K562 (cell line): ENCODE measurements at regions not wholly inside any gene's neighbourhood (a gene's known extent, or its start where the extent isn't known, plus 50 kb on each side); places are given as distances from the start of the nearest gene placed in this dataset.
"Not testable (repeated sequence)": the region's sequence is repeated elsewhere in the genome, so short reads cannot be mapped to it uniquely, and the experiment has no call there.

Experiments used
- ATAC-seq: fragments of 200-7000 bp; cut with Tn5 transposase; 3 replicates; pipeline ENCODE4 v1.9.1; 2020; ENCODE audit warnings: moderate library complexity
- BruUV-seq: library from RNA; stranded (reverse); fragments of 400-500 nt; replicated peaks from 2 replicates; lab custom pipeline; 2021; lab: Mats Ljungman, UMichigan
- CTCF ChIA-PET: fragments of 300-600 bp; formaldehyde crosslinking; extraction: SDS; loops from one replicate; lab custom pipeline; 2021; ENCODE audit warnings: low intra/inter-chr PET ratio; lab: Yijun Ruan, JAX
- POLR2A ChIA-PET: fragments of 300-600, 350-650 bp; sonication (Branson Sonifier 250); formaldehyde crosslinking; extraction: SDS; loops from one replicate; lab custom pipeline; 2021; ENCODE audit warnings: antibody characterized with exemption, inconsistent platforms; lab: Yijun Ruan, JAX
- DNase-seq, 4 experiments: peaks; one replicate each; pipeline versions ENCODE4 v3.0.0 to v3.0.0-alpha.2; 2011 to 2018; ENCODE audit warnings: low spot score in 3 of 4, mixed read lengths in 3 of 4; ENCODE audit errors: extremely low read depth in 1 of 4
- FAIRE-seq: peaks from 2 replicates; lab custom pipeline; 2011; peaks lifted over from hg19 to GRCh38; lab: Jason Lieb, UNC
- H2AFZ ChIP-seq: 2 replicates; pipeline ENCODE4 v1.6.0; 2011; ENCODE audit warnings: low read depth, low read length, control low read depth, inconsistent platforms
- H3K27ac ChIP-seq: fragments of 200-600 bp; 3 replicates; pipeline ENCODE4 v1.8.0; 2011; ENCODE audit warnings: low read depth, mild to moderate bottlenecking, control low read depth, inconsistent platforms, low read length, moderate library complexity, mixed read lengths; ENCODE audit errors: extremely low read depth
- H3K27me3 ChIP-seq, 2 experiments: fragments of 300-600 bp in 1 of 2; 2 replicates in 1 of 2; 3 replicates in 1 of 2; pipeline versions ENCODE4 v1.6.0 to v1.8.0; 2011; ENCODE audit warnings: inconsistent platforms in 2 of 2, low read length in 2 of 2, mild to moderate bottlenecking in 1 of 2, mixed read lengths in 1 of 2, moderate library complexity in 1 of 2; ENCODE audit not compliant: control insufficient read depth in 2 of 2, insufficient read depth in 2 of 2
- H3K36me3 ChIP-seq: fragments of 300-600 bp; 3 replicates; pipeline ENCODE4 v1.8.0; 2011; ENCODE audit warnings: mild to moderate bottlenecking, low read length, inconsistent platforms; ENCODE audit not compliant: control insufficient read depth, insufficient read depth
- H3K4me1 ChIP-seq, 2 experiments: fragments of 200-600 bp in 1 of 2; replicated peaks in 1 of 2; 2 replicates in 1 of 2; 3 replicates in 1 of 2; pipeline versions ENCODE4 v1.5.1 to v1.8.0; 2011; ENCODE audit warnings: inconsistent platforms in 2 of 2, low read length in 2 of 2, mild to moderate bottlenecking in 1 of 2, mixed read lengths in 1 of 2, moderate library complexity in 1 of 2; ENCODE audit not compliant: control insufficient read depth in 2 of 2, insufficient read depth in 2 of 2
- H3K4me2 ChIP-seq: 2 replicates; pipeline ENCODE4 v1.6.1; 2011; ENCODE audit warnings: low read length, control low read depth, inconsistent platforms, mixed read lengths; ENCODE audit not compliant: insufficient read depth
- H3K4me3 ChIP-seq: fragments of 200-600 bp; sonication (generic), shearing (Covaris generic); 2 replicates; pipeline ENCODE4 v1.5.1; 2016; ENCODE audit warnings: control low read depth, inconsistent platforms
- H3K79me2 ChIP-seq: fragments of 200-600 bp; 3 replicates; pipeline ENCODE4 v1.8.0; 2011; ENCODE audit warnings: low read length, inconsistent platforms; ENCODE audit not compliant: control insufficient read depth, insufficient read depth
- H3K9ac ChIP-seq, 2 experiments: 2 replicates each; pipeline versions ENCODE4 v1.6.0 to v1.6.1; 2011; ENCODE audit warnings: low read depth in 2 of 2, low read length in 2 of 2, control low read depth in 1 of 2, inconsistent platforms in 1 of 2, mild to moderate bottlenecking in 1 of 2, mixed read lengths in 1 of 2; ENCODE audit not compliant: insufficient read depth in 1 of 2
- H3K9me1 ChIP-seq: one replicate; pipeline ENCODE4 v1.6.0; 2011; ENCODE audit warnings: inconsistent platforms, mild to moderate bottlenecking, low read length, moderate library complexity; ENCODE audit not compliant: control insufficient read depth, insufficient read depth
- H3K9me3 ChIP-seq: replicated peaks from 2 replicates; pipeline ENCODE4 v1.5.1; 2011; ENCODE audit warnings: low read depth, low read length, inconsistent platforms; ENCODE audit not compliant: control insufficient read depth, insufficient read depth
- H4K20me1 ChIP-seq: replicated peaks from 2 replicates; pipeline ENCODE4 v1.6.1; 2011; ENCODE audit warnings: low read length, inconsistent platforms, mixed read lengths; ENCODE audit not compliant: control insufficient read depth, insufficient read depth
- STAT5B ChIP-seq: fragments of 250-450 bp; sonication (Bioruptor Pico); IDR thresholded peaks from 2 replicates; pipeline ENCODE4 v1.8.0; 2021; ENCODE audit warnings: mild to moderate bottlenecking, inconsistent platforms
- WGBS: fragments of 100-300 bp; shearing (Covaris generic); methylation state at CpG from one replicate; pipeline ENCODE4 v1.1.6; 2016; ENCODE audit warnings: low coverage, mixed read lengths; ENCODE audit not compliant: insufficient coverage; ENCODE audit errors: missing lambda C conversion rate; 5-methylcytosine and 5-hydroxymethylcytosine counted together
- in situ Hi-C: fragments of 300-500 bp; cut with MboI; formaldehyde crosslinking; loops from 4 replicates; pipeline ENCODE4 v1.15.0; 2018; ENCODE audit warnings: inconsistent platforms, mixed read lengths
- intact Hi-C: fragments of 100-400 bp; cut with micrococcal nuclease; formaldehyde crosslinking; loops from 2 replicates; pipeline ENCODE4 v1.14.2; 2022

DNA sequence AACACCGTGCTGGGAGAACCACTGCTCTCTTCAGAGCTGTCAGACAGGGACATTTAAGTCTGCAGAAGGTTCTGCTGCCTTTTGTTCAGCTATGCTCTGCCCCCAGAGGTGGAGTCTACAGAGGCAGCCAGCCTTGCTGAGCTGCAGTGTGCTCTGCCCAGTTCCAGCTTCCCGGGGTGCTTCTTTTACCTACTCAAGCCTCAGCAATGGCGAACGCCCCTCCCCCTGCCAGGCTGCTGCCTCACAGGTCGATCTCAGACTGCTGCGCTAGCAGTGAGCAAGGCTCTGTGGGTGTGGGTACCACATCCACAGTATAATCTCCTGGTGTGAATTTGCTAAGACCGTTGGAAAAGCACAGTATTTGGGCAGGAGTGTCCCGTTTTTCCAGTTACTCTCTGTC lies 133.1 kb upstream of the PHYHIPL start:
- H4K20me1 ChIP-seq, H3K79me2 ChIP-seq, FAIRE-seq, H3K4me2 ChIP-seq, H2AFZ ChIP-seq, BruUV-seq, H3K4me1 ChIP-seq, in situ Hi-C loops, H3K9me1 ChIP-seq, H3K9me3 ChIP-seq, POLR2A ChIA-PET, H3K36me3 ChIP-seq, H3K27ac ChIP-seq, H3K9ac ChIP-seq, ATAC-seq, H3K4me3 ChIP-seq, H3K27me3 ChIP-seq, DNase-seq, CTCF ChIA-PET, intact Hi-C loops: not testable (repeated sequence)
- 1% methylated on average over 8 of the region's 8 CpGs for WGBS

DNA sequence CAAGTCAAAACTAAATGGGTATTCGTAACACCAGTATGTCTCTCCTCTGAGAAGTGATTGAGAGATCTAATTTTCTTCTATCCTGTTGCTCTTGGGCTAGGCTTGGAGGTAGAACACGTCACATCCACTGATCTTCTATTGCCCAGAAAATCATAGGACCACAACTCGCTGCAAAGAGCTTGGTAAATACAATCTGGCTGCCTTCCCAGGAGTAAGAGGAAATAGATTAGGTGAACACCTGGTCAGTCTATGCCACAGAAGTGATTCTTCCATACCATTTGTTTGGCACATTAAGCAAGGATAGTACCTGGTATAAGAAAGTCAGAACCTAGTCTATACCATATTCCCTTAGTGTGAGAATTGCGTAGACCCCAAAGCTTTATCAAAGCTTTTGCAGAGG lies 129.3 kb upstream of the PHYHIPL start:
- no peak overlapping the region for H3K27ac ChIP-seq
- FAIRE-seq = no peak
- no peaks in the 10 kb centered on the region for H3K4me1 ChIP-seq
- ChIA-PET CTCF (no interaction called here), POLR2A (no interaction called here)
- H3K27me3 ChIP-seq = no peaks in the 10 kb centered on the region
- TF ChIP-seq STAT5B (CRISPR knock-in tag) = no peak
- TF ChIP-seq, all 486 proteins: peak for 0
- H3K4me2 ChIP-seq = no peak overlapping the region
- DNase-seq = no peak
- no peak overlapping the region for H3K9ac ChIP-seq
- BruUV-seq = no TSS peak
- in situ Hi-C loops = no loop called here
- intact Hi-C loops = no loop called here
- H3K4me3 ChIP-seq = no peak overlapping the region
- H4K20me1 ChIP-seq = no peaks in the 10 kb centered on the region
- no peak for ATAC-seq
- no peaks in the 10 kb centered on the region for H3K79me2 ChIP-seq
- no peak overlapping the region for H2AFZ ChIP-seq
- 0% methylated on average over 4 of the region's 4 CpGs for WGBS
- no peaks in the 10 kb centered on the region for H3K9me1 ChIP-seq
- no peaks in the 10 kb centered on the region for H3K36me3 ChIP-seq
- H3K9me3 ChIP-seq = no peaks in the 10 kb centered on the region; the same call in 1 of the 2 replicates
